HG03378 (cell line): ENCODE measurements at regions not wholly inside any gene's neighbourhood (a gene's known extent, or its start where the extent isn't known, plus 50 kb on each side); places are given as distances from the start of the nearest gene placed in this dataset.

Source experiments
- ATAC-seq: cut with Tn5 transposase; IDR thresholded peaks from one replicate; pipeline ENCODE4 v1.9.1; 2021; ENCODE audit warnings: mild to moderate bottlenecking, moderate library complexity; ENCODE audit not compliant: unreplicated experiment

DNA sequence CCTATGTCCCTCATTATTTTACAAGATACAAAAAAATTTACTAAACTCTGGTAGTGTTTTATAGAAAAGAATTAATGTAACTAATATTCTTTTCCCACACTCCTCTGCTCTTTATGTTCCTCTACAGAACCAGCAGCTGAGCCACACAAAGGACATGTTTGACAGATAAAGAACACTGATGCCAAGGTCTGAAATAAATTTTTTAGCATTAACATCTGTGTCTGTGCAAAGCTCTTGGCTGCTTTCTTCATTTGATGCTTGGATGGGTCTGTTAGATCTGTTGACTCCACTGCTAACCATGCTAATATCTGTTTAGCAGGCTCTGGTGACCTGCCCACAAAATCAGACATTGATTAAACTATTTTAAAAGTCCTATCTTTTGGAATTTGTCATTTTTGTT, 2363.8 kb downstream of the PCDH9 start:
- ATAC-seq: no peak

DNA sequence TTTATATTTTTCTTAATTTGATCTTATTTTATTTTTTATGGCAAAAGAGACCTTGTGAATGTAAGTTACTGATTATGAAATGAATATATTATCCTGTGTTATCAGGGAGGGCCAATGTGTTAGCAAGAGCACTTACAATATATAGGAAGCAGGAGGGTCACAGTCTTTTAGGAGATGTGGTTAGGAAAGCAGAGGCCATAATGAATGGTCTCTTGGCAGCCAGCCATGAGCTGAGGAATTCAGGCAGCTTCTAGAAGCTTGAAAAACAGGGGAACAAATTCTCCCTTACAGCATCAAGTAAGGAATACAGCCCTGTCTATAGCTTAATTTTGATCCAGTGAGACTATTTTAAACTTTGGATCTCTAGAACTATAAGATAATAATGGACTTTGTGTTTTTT, 2374.6 kb downstream of the PCDH9 start:
- ATAC-seq: no peak

DNA sequence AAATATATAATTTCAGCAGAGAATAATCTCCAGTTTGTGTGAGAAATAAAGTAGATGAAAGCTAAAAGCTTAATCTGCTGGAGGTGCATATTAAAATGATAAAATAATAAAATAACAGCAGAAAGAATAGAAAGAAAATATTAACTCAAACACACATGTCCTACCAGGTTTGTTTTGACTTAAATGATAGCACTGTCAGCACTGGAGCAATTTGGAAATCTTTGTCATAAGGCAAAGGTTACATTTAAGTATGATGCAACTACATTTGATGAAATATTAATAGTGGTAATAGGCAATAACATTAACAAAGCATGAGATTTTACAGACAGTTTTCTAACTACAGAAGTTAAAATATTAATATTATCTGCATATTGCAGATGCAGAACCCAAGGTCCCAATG, 2380.1 kb downstream of the PCDH9 start:
- ATAC-seq: no peak

DNA sequence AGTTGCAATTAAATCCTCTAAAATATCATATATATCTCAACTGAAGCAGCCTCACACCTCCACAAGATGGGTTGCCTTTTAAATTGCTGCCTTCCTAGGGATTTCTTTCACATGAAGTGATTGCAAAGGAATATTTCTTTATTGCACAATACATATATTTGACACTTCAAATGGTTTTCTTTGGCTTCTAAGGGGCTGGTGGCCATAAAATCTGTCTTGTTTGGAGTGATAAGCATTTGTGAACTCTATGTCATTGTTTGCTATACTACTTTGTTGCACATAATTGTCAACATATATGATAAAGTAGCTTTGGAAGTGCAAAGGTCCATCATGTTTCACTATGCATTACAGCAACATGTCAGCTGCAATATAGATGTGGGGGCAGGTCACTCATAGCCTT, 2380.9 kb downstream of the PCDH9 start:
- no peak for ATAC-seq

DNA sequence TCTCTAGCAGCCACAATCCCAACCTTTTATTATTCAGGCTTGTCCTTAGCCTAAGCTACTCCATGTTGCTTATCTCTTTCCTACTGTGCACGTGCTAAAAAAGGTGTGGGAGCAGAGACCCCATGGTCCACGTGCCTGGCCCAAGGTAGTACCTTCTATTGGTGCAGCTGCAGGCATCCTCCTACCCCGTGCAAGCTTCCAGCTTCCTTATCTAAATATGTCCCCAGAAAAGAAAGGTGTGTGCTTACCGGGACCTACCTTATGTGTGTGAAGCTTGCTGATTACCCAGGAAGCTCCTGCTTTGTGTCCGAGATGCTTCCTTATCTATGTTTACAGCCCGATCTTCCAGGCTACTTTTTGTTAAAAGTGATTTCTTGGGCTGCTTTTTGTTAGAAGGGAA, 2382.4 kb downstream of the PCDH9 start:
- no peak for ATAC-seq

DNA sequence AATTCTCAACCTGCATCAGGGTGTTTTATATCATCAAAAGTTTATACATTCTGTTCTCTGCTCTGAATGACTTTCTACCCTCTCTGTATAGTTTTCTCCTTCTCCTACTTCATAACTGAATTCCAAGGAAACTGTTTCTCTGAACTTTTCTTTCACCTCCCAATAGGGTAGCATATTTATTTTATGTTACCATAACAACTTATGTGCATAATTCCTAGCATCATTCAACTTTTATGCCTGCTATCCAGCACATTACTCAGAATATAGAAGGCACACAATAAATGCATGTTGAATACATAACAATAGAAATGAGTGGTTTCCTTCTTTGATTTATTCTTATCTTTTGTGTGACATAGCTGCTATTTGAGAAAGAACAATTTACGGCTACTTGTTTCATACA, 2385.0 kb downstream of the PCDH9 start:
- ATAC-seq: no peak

DNA sequence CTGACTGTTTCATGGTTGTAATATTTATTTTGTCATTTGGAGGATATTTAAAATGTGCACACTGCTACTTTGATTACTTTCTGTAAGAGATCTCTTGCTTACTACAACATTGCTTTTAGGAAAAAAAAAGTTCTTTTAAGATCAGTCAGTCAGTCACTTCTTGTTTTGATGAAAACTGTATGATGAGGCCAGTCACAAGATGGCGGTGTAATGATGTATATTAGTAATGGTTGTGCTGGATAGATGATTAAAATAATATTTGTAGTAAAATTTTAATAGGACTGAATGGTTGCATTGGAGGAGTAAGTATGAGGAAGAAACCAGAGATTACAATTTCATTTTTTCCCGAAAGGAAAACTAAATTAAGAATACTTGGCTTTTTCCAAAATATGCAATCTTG, 2411.1 kb downstream of the PCDH9 start:
- ATAC-seq: no peak

DNA sequence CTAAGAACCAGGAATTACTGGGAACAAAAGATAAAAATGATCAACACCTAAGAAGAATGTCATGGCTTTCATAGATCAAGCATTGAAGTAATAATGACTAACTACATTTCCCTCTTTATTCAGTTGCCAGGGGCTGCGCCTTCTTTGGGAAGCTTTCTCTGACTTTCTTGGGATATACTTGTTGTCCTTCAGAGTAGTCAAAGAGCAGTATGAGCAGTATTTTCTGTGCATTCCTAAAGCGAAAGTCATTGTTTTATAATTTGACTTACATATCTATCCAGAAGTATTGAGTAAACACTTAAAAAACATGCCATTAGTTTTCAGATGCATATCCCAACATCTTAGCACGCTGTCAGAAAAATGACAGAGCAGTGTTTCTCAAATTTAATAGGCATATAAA, 2412.4 kb downstream of the PCDH9 start:
- no peak for ATAC-seq

DNA sequence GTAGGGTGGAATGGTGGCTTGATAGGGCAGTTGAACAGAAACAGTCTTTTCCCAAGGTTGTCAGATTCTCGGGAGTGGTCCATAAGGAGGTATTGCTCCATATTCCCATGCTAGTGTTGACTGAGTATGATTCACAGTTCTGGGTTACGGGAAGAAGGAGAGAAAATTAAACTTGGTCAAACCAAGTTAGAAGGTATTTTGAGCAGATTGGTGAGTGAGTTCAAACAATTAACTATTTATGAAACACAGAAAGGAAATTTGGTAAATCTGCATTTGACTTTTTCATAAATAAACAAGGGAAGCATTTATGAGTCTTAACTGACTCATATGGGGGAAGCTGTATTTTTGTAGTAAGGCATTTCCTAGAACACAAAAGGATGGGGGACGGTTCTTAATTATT, 2419.4 kb downstream of the PCDH9 start:
- no peak for ATAC-seq

DNA sequence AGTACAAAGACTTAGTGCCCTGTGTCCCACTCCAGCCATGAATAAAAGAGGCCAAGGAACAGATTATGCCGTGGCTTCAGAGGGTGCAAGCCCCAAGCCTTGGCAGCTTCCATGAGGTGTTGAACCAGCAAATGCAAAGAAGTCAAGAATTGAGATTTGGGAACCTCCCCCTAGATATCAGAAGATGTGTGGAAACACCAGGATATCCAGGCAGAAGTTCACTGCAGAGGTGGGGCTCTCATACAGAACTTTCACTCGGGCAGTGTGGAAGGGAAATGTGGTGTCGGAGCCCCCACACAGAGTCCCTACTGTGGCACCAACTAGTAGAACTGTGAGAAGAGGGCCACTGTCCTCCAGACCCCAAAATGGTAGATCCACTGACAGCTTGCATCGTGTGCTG, 2421.4 kb downstream of the PCDH9 start:
- no peak for ATAC-seq

DNA sequence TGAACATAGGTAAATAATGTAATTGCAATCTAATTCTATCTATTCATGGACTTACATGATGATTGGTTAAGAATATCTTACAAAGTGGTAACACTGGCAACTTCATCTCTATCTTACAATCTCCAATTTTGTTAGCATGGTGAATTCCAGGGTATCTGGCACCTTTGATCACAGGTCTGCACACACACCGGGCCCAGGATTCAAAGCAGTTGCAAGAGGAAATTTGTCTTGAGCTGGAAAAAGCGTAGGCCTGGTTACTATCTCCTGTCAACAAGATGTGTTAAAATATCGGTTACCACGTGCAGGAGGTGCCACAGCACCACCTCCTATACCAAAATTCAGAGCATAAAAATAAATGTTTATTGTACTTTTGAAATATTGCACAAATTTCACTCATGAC, 2428.4 kb downstream of the PCDH9 start:
- no peak for ATAC-seq

DNA sequence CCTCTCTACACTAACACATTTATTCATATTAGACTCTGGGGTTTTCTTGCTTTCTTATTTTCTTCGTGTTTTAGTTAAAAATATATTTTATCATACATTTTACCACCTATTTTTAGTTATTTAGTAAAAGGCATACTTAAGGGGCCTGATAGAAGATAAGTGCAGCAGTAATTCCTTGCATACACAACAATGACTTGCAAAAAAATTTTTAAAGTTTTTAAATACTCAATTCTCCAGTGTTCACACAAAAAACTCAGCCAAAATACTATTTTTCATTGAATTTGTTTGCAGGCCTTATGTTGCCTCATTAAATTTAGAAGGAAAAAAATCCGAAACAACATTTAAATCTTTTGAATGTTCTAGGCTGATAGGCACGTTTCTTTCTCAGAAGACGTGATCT, 2431.7 kb downstream of the PCDH9 start:
- no peak for ATAC-seq

DNA sequence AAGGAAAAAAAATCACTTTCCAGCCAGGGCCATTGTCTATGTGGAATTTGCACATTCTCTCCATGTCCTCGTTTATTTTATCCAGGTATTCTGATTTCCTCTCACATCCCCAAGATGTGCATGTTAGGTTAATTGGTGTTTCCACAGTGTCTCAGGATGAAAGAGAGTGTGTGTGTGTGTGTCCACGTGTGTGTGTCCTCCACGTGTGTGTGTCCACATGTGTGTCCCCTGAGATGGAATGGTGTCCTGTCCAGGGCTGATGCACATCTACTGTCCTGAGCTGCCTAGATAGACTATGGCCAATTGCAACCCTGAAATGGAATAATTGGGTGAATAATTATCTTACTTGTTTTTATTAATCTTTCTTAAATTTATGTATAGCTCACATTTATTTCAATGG, 2436.5 kb downstream of the PCDH9 start:
- ATAC-seq: no peak

DNA sequence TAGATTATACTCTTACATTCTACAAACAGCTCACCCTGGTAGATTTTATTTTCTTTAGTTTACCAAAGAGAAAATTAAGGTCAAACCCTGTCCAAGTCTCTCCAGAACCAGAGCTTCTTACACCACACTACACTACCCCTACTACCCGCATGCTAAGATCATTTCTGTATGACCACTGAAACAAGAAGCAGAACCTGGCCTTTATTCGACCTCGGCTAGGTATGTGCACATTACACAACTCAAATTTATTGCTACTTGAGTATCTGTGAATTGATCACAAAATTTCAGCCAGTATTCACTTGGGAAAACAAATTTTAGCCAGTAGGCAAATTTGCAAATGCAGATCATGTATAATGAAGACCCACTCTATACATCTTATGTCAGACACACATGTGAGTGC, 2437.0 kb downstream of the PCDH9 start:
- ATAC-seq: no peak

DNA sequence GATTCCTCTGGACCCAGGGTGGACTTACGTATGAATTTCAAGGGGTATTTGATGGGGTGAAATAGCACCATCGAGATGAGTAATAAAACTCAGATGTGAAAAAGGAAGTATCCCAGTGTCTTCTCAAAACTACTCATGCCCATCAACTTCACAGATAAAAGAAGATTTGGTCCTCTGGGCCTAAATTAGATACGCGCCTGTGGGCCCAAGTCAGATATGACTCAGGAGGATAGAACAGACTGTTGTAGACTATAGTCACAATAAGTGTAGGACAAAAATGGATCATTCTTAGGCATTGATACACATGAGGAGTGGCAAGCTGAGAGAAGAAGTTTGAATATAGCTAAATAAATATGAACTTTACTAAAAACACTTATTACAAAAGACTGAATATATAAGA, 2438.8 kb downstream of the PCDH9 start:
- ATAC-seq: no peak

DNA sequence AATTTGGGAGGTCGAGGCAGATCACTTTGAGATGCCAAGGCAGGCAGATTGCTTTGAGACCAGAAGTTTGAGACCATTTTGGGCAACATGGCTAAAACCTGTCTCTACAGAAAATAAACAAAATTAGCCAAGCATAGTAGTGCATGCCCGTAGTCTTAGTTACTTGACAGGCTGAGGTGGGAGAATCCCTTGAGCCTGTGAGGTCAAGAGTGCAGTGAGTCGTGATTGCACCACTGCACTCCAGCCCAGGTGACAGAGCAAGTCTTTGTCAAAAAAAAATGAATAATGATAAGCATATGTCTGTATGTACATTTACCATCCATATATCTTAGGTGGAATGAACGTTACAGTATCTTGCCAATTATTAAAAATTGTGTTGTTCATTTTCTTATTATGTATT, 2447.7 kb downstream of the PCDH9 start:
- ATAC-seq: no peak

DNA sequence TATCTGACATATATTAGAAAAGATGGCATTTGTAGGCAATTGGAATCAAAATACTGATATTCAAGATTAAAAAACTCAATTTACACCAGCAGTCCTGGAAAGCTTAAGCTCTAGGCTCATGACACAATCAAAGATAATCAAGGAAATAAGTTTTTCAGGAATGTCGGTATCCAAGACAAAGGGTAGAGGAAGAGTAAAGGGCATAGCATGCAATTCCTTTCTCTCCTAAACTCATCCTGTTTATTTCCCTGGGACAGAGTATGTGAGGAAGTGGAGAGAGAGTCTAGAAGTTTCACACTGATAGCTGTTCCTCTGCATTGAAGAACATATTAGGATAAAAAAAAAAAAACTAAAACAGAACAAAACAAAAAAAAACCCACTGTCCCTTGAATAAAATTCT, 2452.1 kb downstream of the PCDH9 start:
- ATAC-seq: no peak

DNA sequence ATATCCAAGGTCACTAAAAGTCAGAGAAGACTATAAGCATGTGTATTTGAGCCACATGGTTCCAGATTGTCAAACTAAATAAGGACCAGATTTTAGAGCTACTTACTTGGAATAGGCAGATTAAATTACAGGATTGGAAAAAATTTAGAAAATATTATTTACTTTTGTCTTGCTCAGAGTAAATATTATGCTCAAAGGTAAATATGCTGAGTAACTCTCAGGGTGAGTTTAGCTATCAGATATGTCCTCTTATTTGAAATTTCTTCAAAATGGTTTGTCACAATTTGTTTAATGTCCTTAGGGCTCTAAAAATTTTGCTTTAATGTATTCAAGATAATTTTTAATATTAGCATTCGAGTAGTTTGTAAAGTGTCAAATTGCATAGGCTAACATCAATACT, 2455.2 kb downstream of the PCDH9 start:
- ATAC-seq: no peak

DNA sequence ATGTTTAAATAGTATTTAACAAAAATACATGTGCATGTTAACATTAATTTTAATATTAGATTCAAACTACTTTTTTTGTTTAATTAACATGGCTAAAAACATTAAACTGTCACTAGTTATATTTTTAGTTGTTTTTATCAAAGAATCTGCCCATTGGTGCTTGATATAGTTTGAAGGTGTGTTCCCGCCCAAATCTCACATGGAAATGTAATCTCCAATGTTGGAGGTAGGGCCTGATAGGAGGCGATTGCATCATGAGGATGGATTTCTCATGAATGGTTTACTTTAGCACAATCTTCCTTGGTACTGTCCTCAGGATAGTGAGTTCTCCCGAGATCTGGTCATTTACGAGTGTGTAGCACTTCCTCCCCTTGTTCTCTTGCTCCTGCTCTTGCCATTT, 2459.4 kb downstream of the PCDH9 start:
- no peak for ATAC-seq

DNA sequence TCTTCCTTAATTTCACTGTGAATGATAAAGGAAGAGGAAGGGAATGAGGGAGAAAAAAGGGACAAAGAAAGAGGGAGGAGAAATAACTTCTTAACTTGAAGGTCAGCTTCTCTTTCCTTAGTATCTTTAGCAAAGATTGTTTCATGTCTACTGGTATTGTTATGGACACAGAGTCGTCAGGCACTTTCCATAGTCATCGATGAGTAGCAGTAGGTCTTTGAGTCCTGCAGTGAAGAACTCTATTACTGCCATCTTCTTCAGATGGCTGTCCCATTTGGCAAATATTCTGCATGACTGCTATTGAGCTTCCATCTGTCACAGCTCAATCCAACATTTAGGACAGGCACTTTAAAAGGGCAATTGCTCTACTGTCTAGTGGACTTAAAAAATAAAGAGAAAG, 2463.1 kb downstream of the PCDH9 start:
- ATAC-seq: no peak

DNA sequence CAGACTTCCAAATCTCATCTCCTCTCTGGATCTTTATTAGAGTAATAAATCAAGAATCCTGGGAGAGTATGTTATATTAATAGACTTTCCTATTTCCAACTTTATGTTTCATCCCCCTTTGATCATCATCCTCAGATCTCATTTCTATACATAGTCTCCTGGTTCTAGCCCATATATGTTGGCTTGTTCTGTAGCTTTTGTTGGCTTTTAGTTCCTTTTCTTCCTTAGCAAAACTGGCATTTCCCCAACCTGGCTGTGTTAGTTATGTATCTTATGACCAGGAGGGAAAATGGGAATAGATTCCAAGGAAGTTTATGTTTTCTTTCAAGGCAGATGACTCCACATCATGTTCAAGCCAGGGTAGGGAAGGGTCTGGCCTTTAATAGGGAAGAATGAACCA, 2464.5 kb downstream of the PCDH9 start:
- ATAC-seq: no peak

DNA sequence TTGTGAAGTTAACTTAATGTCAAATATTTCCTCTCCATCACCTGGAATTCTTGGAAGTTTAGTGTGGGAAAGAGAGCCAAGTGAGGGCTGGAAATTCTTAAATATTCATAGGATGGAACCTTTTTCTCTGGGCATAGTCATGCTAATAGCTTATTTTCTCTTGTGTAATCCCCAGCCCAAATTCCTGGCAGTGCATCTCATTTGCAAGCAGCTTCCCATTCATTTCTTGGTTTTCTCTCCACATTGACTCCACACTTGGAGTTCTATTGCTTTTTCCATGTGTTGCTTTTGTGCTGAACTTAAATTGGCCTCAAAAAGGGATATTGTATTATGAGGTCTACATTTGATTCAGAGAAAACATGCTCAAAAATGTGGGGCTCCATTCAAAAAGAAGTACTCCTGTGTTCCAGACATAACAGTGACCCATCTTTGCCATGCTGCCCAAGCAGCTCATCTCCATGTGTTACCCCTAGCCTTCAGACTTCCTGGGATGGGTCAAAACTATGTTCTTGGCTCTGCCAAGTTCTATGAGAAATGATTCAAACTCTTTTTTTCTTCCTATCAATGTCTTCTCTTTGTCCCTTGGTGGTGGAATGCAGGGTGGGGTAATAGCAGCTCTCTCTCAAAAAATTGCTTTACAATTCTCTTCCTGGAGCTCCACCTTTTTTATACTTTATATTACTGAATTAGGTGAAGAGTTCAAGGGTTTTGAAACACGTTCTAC, 2471.5 kb downstream of the PCDH9 start:
- ATAC-seq: no peak

DNA sequence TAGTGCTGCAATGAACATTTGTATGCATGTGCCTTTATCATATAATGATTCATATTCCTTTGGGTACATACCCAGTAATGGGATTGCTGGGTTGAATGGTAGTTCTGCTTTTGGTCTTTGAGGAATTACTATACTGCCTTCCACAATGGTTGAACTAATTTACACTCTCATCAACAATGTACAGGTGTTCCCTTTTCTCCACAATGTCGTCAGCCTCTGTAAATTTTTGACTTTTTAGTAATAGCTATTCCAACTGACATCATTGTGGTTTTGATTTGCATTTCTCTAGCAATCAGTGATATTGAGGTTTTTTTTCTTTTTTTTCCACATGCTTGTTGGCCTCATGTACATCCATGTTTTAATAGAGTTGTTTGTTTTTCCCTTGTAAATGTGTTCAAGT, 2473.5 kb downstream of the PCDH9 start:
- ATAC-seq: no peak

DNA sequence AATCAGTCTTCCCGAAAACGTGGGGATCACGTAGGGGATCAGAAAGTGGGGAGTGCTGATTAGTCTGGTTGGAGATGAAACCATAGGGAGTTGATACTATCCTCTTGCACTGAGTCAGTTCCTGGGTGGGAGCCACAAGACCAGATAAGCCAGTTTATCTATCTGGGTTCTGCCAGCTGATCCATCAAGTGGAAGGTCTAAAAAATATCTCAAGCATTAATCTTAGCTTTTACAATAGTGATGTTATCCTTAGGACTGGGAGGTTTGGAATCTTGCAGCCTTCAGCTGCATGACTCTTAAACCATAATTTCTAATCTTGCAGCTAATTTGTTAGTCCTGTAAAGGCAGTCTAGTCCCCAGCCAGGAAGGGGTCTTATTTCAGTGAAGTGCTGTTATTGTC, 2474.2 kb downstream of the PCDH9 start:
- no peak for ATAC-seq
